ENCODE measurements at regions not wholly inside any gene's neighbourhood (a gene's known extent, or its start where the extent isn't known, plus 50 kb on each side); places are given as distances from the start of the nearest gene placed in this dataset.
"Not testable (repeated sequence)": the region's sequence is repeated elsewhere in the genome, so short reads cannot be mapped to it uniquely, and the experiment has no call there.

DNA sequence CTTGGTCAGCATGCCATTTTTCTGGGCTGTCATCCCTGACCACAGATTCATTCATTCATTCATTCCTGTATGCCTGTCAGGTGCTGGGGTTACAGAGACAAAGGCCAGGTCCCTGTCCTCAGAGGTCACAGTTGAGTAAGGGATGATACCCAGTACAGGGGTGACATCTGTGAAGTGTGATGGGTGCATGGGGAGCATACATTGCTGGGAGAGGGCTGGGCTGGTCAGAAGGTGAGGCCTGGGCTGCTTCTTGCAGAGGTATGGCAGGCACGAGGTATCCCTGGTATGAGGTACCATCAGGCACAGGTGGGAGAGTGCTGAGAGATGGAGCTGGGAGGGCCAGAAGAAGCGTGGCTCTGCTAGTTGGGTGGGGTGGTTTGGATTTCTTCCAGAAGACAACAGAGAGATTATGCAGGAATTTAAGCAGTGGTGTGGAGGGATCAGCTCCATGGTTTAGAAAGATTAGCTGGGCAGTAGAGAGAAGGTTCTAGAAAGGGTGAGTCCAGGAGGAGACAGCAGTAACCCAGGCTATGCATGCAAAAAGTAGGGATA, 181.9 kb upstream of the HAAO start:
- DNase-seq (ENCODE audit: low read depth): no peak

DNA sequence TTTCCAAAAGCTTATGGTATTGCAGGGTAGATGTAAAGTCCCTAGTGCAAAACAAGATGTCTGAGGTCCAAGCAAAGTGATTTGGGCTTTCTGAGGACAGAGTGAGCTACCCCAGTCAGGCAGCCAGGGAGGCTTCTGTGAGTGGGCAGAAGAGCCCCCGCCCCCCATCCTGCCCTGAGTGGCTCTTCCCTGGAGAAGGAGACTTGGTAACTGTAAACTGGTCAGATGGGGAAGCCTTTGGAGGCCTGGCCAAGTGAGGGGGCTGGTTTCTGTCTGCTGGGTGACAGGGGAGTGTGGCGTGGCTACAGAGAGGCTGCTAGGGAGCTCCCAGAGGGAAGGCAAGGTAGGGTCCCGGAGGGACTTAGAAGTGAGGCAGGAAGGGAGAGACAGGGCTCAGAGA, 181.3 kb upstream of the HAAO start:
- no peak for DNase-seq (ENCODE audit: low read depth)

DNA sequence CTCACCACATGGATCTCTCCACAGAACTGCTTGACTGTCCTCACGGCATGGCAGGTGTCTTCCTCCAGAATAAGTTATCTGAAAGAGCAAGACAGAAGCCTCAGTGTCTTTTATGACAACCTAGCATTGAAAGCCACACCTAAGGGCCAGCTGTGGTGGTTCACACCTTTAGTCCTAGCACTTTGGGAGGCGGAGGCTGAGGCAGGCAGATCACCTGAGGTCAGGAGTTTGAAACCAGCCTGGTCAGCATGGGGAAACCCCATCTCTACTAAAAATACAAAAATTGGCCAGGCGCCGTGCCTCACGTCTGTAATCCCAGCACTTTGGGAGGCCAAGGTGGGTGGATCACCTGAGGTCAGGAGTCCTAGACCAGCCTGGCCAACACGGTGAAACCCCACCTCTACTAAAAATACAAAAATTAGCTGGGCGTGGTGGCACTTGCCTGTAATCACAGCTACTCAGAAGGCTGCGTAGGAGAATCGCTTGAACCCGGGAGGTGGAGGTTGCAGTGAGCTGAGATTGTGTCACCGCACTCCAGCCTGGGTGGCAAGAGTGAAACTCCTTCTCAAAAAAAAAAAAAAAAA, 180.6 kb upstream of the HAAO start:
- not testable (repeated sequence) for DNase-seq (ENCODE audit: low read depth)

DNA sequence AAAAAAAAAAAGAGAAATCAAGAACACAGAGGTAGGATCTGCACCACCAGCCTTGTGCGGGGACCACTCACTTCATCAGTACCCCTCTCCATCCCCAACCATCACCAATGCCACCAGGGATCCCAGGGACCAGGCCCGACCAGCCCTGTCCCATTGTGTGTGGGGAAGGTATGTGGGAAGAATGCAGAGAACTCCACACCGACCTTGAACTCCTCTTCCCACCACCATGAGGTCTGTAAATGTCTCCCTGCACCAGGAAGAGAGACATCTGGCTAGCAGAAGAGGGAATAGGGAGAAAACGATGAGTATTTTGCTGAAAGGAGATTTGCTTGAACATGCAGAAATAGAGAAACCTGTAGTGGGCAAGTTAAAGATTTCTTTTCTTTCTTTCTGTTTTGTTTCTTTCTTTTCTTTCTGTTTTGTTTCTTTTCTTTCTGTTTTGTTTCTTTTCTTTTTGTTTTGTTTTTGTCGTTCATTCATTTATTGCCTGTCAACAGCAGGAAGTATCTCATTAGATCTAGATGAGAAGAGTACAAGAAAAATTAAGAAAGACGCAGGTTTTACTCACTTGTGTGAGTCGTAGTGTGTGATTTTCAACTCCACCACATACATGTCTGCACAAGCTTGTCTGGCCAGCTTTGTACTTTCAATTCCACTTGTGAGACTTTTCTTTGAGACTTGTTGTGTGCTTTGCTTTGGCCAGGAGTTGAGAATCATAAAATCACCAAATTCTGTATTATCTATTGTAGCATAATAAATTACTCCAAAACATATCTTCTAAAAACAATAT, 179.8 kb upstream of the HAAO start:
- no peak for DNase-seq (ENCODE audit: low read depth)

DNA sequence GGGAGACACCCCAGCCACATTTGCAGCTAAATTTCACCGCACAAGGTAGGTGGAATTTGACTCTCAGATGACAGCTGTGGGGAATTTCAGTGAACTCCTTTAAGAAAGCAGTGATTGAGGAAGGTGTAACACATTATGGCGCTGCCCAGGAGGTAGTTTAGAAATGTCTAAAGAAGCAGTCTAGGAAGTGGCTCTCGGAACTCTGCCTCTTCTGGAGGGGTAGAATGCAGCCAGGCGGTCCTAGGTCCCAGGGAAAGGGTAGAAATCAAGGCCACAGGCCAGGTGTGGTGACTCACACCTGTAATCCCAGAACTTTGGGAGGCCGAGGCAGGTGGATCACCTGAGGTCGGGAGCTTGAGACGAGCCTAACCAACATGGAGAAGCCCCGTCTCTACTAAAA, 179.0 kb upstream of the HAAO start:
- DNase-seq (ENCODE audit: low read depth): no peak

DNA sequence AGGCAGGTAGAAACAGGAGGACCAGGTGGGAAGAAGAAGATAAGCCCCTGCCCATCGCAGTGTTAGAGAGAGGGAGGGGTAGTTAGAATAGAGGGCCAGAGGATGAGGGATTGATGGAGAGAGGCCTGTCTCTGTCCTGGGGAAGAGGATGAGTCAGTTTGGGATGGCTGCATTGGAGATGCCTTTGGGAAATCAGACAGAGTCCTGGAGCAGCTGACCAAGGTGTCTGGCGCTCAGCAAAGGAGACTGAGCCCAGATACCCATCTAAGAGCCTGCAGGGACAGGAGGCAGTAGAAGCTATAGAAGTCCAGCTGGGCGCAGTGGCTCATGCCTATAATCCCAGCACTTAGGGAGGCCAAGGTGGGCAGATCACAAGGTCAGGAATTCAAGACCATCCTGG, 177.8 kb upstream of the HAAO start:
- no peak for DNase-seq (ENCODE audit: low read depth)

DNA sequence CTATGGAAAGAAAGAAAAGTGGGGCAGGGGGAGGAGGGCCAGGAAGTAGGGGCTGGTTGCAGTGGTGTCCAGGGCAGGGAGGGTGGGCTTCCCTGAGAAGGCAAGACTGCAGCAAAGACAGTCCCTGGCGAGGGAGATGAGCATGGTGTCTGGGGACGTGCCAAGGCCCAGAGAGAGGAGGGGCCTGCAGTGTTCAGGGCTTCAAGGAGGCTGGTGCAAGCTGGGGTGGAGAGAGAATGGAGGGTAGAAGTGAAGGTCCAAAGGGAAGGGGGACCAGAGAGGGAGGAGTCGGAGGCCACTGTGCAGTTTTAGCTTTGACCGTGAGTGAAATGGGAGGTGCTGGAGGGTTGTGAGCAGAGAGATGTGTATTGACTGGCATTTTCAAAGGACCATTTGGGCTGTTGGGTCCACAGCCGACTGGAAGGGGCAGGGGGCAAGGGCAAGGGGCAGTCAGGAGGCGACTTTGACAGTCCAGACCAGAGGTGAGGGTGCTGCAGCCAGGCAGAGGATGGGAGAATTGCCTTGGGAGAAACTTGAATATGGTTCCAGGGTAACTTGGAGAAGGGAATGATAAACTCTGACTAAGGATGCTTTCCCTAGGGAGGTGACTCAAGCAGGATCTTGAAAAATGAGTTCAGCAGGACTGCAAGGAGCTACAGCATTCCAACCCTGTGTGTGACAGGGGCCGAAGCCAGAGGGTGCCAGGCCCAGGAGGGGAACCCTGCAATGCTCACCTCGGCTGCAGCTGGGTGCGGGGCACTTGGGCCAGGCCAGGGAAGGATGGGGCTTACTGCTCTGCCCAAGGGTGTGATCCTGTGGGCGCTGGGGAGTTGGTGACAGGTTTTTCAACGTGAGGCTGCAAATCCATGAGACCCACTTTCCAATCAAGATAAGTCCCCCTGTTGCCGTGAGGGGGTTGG, 177.1 kb upstream of the HAAO start:
- no peak for DNase-seq (ENCODE audit: low read depth)

DNA sequence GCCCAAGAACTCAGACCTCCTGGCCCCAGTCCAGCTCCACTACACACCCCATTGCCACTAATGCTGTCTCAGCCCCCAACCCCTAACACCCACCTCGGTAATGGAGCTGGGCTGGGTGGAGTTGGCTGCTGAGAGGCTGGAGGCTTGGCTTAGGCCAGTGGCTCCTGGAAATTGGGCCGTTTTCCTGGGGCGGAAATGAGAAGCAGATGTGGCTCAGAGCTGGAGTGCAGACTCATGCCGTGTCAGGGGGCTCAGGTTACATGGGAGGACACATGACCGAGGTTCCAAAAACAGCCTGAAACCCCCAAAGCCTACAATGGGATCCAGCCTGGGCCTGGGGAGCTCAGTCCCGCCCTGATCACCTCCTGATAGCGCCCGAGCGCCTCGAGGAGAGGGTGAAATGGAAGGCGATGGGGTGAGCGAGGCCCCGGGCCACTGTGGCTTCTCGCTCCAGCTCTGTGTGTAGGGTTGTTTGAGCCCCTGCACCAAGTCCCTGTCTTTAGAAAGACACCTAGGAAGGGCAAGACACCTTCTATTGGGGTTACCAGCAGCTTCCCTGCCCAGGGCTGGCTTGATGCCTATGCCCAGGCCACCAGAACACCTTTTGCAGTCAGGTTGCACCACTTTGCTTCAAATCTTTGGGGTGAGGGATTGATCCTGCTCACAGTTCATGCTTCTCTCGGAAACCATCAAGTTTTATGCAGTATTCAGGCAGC, 175.7 kb upstream of the HAAO start:
- no peak for DNase-seq (ENCODE audit: low read depth)

DNA sequence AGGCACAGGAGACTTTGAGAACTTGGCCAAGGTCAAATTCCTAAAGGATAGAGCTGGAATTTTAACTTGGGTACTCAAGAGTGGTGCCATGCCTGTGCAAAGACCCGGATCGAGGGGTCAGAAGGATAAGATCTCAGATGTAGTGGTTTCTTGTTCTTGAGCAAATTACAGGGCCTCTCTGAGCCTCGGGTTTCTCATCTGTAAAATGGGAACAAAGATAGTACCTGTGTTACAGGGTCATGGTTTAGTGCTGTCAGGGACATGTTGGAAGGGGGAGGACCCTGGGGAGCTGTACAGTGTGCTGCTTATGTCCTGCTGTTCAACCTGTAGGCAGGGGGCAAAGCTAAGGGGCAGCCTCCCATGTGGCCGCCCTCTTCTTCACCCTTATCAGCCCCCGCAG, 173.5 kb upstream of the HAAO start:
- DNase-seq (ENCODE audit: low read depth): no peak

DNA sequence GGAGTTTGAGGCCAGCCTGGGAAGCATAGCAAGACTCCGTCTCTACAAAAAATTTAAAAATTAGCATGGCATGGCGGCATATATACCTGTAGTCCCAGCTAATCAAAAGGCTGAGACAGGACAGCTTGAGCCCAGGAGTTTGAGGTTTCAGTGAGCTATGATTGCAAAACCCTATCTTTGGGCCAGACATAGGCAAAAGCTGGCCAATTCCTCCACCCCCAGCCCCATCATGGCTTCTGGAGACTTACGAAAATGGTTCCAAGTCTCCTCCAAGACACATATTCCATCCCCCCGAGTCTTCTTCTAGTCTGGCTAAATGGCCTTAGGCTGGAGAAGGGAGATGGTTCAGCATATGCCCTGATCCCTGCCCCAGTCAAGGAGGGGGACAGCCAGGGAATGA, 172.8 kb upstream of the HAAO start:
- DNase-seq (ENCODE audit: low read depth): no peak

DNA sequence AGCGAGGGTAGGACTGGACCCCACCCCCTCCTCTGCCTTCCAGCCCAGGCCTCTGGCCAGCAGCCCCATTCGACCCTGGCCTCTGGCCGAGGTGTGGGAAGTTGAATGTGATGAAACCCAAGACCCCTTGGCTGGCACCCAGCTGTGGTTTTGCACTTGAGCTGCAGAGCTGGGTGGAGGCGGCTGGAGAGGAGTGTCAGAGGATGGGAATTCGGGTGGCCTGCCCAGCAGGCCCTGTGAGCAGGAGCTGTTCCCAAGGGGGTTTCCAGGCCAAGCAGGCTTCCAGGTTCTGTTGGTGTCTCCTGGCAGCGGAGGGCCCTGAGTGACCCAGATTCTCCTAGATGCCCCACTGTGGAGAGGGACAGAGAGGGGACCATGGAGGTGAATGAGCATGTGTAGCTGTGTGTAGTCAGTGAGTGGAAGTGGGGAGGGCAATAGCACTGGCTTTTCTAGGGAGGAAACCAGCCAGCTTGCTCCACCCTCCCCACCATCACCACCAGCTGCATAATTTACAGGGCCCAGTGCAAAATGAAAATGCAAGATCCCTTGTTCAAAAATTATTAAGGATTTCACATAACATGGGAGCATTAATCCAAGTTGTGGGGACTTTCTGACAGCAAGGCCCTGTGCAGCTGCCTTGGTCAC, 172.2 kb upstream of the HAAO start:
- no peak for DNase-seq (ENCODE audit: low read depth)

DNA sequence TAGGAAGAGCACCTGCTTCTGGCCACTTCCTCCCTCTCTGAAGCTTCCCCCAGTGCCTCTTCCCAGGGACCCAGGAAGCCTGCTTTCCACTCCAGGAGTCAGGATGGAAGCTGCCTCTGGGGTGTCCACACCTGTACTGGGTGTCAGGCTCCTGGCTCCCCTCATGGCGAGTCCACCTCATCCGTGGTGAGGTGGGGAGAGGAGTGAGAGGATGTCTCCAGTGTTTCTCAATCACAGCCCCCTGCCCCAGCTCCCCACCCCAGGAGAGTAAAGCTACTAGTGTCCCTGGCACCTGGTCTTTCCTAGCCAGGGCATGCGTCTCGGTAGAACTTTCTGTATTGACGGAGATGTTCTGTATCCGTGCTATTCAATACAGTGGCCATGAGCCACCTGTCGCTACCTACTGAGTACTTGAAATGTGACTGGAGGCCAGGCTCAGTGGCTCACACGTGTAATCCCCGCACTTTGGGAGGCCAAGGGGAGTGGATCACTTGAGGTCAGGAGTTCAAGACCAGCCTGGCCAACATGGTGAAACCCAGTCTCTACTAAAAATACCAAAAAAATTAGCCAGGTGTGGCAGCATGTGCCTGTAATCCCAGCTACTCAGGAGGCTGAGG, 171.2 kb upstream of the HAAO start:
- no peak for DNase-seq (ENCODE audit: low read depth)

DNA sequence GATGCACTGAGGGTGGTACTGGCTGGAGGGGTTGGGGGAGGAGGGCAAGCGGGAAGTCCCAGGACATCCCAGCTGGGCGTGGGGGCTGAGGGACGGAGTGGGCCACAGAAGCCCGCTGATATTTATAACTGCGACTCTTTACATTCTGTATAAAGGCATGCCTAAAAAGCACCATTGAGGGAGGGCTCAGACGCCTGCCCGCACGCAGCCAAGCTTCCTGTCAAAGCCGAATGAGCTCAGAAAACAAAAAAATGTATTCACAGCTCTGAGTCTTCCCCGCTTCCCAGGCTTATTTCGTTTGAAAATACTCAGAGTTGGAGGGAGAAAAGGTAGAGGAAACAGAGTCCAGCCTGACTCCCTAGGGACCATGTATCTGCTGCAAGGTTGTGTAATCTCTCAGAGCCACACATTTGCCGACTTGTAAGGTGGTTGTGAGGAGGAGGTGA, 170.1 kb upstream of the HAAO start:
- no peak for DNase-seq (ENCODE audit: low read depth)

DNA sequence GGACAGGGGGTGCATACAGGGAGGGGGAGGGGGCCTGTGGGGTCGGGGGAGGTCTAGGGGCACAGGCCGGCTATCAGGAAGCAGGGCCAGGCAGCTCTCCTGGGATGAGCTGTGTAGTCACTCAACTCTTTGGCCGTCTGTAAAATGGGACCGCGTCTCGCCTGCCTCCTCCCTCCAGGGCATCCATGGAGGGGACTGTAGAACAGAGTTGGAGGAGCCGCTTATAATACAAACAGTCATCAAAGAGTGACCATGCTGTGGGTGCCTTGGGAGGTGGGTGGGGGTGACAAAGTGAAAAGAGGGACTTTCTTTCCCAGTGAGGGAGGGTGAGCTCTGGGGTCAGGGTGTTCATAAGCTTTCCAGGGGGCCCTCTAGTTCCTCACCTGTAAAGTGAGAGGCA, 169.6 kb upstream of the HAAO start:
- DNase-seq (ENCODE audit: low read depth): no peak

DNA sequence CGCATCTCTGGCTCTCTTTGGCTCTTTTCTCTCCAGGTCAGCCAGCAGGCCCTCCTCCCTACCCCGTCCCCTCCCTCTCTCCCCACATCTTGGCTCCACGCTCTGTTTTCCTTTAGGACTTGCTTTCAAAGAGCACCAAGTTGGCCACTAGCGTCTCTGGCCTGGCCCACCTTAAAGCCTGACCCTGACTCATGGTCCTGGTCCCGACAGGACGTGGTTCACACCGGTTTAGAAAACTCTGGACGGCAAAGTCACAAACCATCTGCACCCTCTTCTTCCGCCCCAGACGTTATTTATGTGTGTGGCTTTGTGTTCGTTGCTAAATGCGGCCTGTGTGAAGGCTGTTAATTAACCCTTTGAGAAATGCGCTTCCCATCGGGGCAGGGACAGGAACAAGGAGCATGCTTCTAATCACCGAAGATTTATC, 169.0 kb upstream of the HAAO start:
- no peak for DNase-seq (ENCODE audit: low read depth)

DNA sequence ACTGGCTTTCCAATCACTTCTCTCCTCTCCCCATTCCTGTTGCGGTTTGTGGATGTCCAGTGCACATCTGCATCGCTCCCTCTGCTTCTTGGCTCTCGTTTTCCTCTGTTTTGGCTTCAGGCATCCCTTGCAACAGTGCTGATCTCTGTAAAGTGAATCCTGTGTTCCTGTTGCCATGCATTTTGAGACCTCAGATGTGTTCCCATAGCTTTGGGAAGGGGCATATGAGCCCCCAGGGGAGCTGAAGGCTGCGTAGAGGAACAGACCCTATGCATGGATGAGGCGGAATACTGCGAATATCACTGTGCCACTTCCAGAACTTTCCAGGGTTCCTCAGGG, 168.4 kb upstream of the HAAO start:
- DNase-seq (ENCODE audit: low read depth): no peak

DNA sequence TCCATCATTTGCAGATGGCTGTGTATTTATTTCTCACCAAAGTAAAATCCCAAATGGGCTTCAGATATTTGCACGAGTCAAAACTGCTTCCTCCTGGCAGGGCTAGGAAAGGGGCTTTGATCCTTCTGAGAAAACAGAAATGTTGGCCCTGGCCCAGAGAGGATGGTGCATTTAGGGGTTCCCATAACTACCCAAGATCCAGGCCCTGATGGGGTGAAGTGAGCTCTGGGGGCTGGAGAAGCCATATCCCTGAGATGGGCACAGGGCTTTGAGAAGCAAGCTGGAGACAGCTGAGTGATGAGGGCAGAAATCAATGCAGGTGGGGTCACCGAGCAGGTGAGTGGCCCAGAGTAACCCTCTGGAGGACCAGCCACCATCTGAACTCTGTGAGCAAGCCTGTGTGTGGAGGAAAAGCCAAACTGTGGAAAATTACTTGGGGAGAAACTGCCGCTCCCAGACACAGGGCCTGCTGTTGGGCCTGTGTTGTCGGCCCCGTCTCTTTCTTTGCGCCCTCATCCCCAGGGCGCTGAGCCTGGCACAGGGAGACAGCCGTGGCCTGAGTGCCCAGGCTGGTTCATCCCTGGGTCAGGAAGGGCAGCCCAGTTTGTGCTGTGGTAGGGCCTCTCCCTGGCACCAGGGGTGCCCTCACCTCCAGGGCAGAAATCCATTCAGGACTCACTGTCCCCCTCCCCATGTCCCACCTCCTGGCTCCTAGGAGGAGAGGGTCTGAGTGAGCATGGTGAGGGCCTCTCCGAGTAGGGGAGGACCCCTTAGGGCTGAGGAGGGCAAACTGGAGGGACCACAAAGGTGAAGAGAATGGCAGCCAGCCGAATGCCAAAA, 167.8 kb upstream of the HAAO start:
- DNase-seq (ENCODE audit: low read depth): no peak

DNA sequence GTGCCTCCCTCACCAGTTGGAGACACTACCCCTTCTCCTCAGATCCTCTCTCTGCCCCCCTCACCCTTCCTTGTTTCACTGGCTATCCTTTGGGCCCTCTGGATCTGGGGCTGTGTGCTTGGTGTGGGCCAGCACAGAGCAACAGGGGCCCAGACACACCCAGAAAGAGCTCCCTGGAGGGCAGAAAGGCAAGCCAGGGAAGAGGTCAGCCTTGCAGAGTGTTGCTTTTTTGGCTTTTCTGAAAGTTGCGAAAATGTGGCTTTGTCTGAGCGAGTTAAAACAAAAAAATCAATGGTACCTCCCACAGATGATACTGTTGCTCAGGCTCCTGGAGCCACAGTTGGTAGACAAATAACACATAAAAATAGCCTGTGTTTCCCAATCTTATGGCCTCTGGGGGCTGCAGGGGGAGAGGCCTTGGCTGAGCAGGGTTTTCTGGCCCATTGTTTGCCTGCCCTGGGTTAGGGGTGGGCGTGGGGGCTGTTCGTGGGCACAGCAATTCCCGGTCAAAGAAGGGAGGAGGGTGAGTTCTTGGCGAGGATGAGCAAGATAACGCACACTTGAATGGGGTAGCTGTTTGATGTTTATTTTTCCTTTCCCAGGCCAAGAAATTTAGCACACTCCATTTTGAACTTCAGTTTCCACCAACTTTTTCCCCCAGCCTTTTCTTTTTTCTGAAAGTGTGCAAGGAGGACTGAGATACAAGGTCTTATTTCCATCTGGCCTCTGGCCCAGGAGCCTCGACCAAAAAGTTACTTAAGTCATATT, 167.0 kb upstream of the HAAO start:
- no peak for DNase-seq (ENCODE audit: low read depth)

DNA sequence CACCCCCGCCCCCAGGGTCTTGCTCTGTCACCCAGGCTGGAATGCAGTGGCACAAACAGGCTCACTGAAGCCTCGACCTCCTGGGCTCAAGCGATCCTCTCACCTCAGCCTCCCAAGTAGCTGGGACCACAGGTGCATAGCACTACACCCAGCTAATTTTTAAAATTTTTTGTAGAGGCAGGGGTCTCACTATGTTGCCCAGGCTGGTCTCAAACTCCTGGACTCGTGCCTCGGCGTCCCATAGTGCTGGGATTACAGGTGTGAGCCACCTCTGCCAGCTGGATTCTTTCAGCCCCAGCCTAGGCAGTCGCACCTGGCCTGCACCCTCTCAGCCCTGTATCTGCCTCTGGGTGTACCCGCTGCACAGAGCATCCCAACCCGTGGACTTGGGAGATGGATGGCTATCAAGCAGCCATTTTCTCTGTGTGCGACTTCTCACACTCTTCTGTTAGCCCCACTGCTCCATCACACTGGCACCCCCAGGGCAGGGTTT, 166.4 kb upstream of the HAAO start:
- DNase-seq (ENCODE audit: low read depth): no peak
